Skeletal muscle cell (primary cell): ENCODE measurements at regions not wholly inside any gene's neighbourhood (a gene's known extent, or its start where the extent isn't known, plus 50 kb on each side); places are given as distances from the start of the nearest gene placed in this dataset.

Experiments used
- DNase-seq: peaks from one replicate; pipeline ENCODE4 v3.0.0-alpha.2; 2010; ENCODE audit warnings: low read depth
- H3K4me3 ChIP-seq: 2 replicates; pipeline ENCODE4 v1.5.1; 2011; ENCODE audit warnings: low read depth, mild to moderate bottlenecking, control low read depth, low read length, moderate library complexity

GRCh38 chr13:74046431-74046830 lies 87.8 kb downstream of the KLF12 start:
- H3K4me3 ChIP-seq: no peak overlapping the region
- no peak for DNase-seq

DNA sequence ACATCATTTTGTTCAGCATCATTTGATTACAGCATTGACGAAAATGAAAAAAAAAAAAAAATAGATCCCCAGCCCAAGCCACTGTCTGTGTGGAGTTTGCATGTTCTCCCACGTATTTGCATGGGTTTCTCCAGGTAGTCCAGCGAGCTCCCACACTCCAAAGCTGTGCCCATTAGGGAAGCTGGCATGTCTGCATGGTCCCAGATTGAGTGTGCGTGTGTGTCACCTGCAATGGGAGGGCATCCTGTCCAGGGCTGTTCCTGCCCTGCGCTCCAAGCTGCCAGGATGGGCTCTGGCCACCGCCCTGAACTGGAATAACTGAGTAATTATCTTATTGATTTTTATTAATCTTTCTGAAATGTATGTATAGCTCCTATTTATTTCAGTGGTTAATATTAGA lies 88.6 kb downstream of the KLF12 start:
- no peak for DNase-seq
- no peak overlapping the region for H3K4me3 ChIP-seq

DNA sequence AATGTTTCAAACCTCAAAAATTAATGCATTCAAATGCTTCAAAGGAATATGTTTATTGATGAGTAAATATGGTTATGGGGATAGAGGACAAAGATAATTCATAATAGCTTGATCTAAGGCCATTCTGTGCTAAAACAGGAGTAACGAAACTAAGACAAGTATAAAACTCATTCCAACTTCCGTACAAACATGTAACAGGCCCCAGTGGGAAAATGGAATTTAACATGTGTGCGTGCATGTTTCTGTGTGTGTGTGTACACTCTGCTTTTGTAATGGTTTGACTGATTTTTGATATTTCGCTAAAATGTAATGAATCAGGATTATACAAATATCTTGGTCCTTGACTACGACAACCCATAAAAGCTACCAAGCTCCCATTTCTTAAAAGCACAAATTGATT lies 91.0 kb downstream of the KLF12 start:
- H3K4me3 ChIP-seq: no peak overlapping the region
- DNase-seq: no peak

- no peak overlapping the region for H3K4me3 ChIP-seq
- DNase-seq: no peak
Observed at GRCh38 chr13:74040200-74040599, 94.0 kb downstream of the KLF12 start.

DNA sequence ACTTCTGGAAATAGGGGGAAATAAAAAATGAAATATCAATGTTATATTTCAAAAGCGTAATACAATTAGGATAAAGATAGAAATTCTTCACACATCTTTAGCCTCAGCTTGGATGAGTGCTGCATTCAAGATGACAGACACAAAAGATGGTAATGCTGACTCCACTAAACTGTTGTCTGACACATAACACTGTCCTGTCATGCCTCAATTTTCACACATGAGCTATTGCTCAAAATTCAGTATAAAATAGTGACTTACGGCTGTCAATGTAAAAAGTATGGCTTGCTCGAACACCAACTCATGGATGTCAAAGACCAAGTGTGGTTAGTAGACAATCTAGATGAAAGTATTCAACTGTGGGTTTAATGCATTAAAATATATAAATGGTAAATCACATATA lies 94.5 kb downstream of the KLF12 start:
- no peak overlapping the region for H3K4me3 ChIP-seq
- no peak for DNase-seq

- no peak overlapping the region for H3K4me3 ChIP-seq
- DNase-seq: no peak
Observed at GRCh38 chr13:74039154-74039553, 95.0 kb downstream of the KLF12 start.

- no peak overlapping the region for H3K4me3 ChIP-seq
- no peak for DNase-seq
Observed at GRCh38 chr13:74037762-74038161, 96.4 kb downstream of the KLF12 start.

- no peak overlapping the region for H3K4me3 ChIP-seq
- no peak for DNase-seq
Observed at GRCh38 chr13:74036373-74036772, 97.8 kb downstream of the KLF12 start.

DNA sequence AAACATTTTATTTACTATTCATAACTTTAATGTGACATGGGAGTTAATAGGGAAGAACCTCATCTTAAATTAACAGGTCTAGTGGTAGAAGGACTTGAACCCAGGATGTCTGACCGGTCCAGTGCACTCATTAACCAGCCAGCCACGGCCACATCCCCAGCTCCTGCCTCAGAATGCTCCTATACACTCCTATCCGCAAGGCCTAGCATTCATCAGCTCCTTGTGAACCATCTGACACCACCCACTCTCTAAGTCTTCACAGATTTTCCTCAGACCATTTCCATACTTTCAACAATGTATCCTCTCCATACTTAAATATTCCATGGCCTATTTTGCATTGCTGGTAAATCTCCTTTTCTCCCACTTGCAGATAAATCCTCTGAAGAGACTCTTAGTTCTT lies 98.3 kb downstream of the KLF12 start:
- H3K4me3 ChIP-seq: no peak overlapping the region
- no peak for DNase-seq

GRCh38 chr13:74032325-74032724 lies 101.9 kb downstream of the KLF12 start:
- no peak overlapping the region for H3K4me3 ChIP-seq
- no peak for DNase-seq

- H3K4me3 ChIP-seq: no peak overlapping the region
- no peak for DNase-seq
Observed at GRCh38 chr13:74027161-74027779, 106.9 kb downstream of the KLF12 start.

DNA sequence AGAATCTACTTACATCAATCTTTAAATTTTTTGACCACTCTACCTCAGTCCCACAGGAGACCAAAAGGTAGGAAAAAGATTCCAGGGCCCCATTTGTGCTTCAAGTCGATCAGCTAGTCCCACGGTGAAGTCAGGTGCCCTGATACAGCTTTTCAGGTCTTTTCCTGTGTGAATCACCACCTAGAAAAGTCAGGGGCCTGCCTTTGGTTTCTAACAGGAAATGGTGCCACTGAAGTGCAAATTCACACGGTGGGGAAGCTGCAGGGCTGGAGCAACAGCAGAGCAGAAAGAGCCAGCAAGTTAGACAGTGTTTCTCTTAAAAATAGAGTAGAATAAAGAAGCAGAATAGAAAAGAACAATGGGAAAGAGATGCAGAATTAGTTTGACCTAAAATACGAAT lies 107.5 kb downstream of the KLF12 start:
- H3K4me3 ChIP-seq: no peak overlapping the region
- no peak for DNase-seq

DNA sequence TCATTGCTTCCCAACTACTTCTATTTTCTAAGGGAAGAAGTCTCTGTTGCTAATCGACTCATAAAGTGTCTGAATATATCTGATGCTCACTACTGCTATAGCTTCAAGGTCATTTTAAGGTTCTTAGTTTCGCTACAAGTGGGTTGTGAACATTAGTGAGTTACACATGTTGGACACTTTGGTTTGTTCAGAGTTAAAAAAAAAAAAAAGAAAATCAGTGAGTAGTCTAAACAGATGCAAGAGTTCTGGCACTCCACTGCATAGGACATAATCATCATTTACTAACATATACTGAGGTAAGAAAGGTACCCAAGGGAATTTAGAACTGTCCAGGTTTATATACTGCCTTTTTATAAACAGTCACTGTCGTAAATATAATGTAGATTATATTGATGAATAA lies 108.8 kb downstream of the KLF12 start:
- H3K4me3 ChIP-seq: no peak overlapping the region
- no peak for DNase-seq

GRCh38 chr13:74024856-74025255 lies 109.3 kb downstream of the KLF12 start:
- H3K4me3 ChIP-seq: no peak overlapping the region
- DNase-seq: no peak

DNA sequence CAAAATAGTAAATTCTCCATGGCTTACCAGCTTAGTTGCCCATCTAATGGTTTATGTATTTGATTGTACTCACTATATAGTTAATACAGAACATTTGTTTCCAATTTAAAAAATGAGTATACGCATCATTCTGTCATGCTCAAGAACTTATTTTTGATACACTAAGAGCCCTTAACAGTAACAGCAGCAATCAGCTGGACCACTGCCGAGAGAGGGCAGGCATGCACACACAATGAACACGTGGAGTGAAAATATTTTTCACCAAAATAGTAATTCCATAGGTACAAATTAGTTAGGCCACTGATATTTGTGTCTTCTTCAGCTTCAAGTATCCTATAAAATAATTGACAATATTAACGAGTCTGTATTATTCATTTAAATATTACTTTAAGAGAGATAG lies 109.9 kb downstream of the KLF12 start:
- no peak overlapping the region for H3K4me3 ChIP-seq
- no peak for DNase-seq

- no peak overlapping the region for H3K4me3 ChIP-seq
- no peak for DNase-seq
Observed at GRCh38 chr13:74023484-74023883, 110.7 kb downstream of the KLF12 start.

DNA sequence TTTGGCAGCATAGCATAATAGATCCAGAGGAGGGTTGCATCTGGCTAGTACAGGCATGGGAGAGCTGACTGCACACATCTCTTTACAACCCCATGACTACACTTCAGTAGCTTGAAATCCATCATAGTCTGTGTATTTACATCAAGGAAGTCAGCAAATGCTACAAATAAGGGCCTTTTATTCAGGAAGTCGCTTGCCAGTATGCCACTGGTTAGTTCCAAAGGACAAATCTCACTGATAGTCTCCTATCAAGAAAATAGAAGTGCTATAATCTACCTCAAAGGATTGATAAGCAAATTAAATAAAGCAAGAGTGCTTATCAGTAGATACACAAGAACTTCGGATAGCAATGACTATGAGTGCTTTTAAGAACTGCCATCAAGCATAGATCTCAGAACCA lies 112.7 kb downstream of the KLF12 start:
- no peak overlapping the region for H3K4me3 ChIP-seq
- DNase-seq: no peak

DNA sequence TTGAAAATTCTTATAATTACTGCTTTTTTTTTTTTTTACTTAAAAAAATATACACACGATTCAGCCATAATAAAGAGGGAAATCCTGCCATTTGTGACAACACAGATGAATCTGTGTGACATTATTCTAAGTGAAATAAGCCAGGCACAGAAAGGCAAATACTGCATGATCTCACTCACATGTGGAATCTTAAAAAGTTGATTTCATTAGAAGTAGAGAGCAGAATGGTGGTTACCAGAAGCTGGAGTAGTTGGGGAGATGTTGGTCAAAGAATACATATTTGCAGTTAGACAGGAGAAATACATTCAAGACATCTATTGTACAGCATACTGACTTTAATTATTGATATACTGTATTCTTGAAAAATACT lies 116.2 kb downstream of the KLF12 start:
- no peak for DNase-seq
- H3K4me3 ChIP-seq: no peak overlapping the region

DNA sequence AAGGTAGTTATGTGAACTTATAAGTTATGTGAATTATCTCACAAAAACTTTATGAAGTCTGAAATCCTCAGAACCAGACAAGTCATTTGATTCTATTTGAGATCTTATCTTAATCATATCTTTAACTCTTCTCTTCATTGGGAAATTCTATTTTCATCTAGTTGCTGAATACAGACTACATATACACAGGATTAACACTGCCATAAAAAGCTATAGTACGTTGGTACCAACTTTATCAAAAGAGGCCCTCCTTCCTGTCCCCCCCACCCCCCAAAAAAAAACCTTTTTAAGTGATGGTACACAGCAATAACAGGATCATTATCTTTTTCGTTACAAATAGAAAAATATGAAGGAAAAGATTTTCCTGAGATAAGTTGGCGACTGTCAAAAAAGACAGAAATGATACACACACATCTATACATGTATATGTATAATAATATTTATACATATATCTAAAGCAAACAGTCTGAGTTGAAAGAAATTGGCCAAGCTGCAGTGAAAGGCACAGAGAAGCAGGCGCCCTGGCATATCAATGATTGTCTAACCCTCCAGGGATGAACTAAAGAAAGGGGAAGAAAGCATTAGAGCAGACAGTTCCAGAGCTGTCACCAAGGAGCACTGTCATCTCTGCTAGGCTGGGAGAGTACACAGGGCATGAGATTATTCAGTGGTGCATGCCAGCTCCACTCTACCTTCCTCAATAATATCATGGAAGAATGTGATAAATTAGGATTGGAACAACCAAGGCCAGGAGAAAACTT lies 116.7 kb downstream of the KLF12 start:
- no peak overlapping the region for H3K4me3 ChIP-seq
- DNase-seq: no peak

GRCh38 chr13:74015137-74015536 lies 119.1 kb downstream of the KLF12 start:
- no peak overlapping the region for H3K4me3 ChIP-seq
- no peak for DNase-seq

DNA sequence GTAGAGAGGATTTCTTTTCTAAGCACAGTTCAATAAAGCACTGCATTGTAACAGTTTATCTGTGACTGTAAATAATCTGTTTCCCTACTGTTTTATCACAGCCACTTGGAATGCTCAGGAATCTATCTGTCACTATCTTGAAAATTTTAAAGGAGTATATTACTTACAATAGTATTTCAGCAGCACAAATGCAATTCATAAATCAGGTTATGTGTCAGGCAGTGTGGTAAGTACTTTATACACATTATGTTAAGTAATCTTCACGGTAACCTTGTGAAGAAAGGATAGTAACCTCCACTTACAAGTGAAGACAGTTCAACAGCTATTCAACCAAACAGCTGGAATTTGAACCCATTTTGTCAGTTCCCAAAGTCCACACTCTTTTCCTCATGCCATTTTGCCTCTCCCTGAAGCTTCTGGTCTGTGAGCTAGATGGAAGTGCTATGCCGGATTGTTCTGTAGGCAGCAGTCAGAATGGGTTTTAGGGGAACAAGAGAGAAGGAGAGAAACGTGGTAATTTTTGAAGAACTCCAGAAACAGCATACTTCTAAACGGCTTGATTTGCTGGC lies 125.0 kb downstream of the KLF12 start:
- no peak overlapping the region for H3K4me3 ChIP-seq
- no peak for DNase-seq
